T47D (cell line): ENCODE measurements at regions not wholly inside any gene's neighbourhood (a gene's known extent, or its start where the extent isn't known, plus 50 kb on each side); places are given as distances from the start of the nearest gene placed in this dataset.
A peak's percentile ranks its signal among the peaks of the same experiment; 100 is the strongest.

Source experiments
- DNase-seq, 2 experiments: peaks; one replicate each; pipeline versions ENCODE4 v3.0.0 to v3.0.0-alpha.2; 2011 to 2012; ENCODE audit warnings: low read depth in 1 of 2, low spot score in 1 of 2
- JUND ChIP-seq: IDR thresholded peaks from 2 replicates; pipeline ENCODE4 v1.6.1; 2012; ENCODE audit warnings: low read depth
- in situ Hi-C: cut with HindIII; loops from 2 replicates; pipeline ENCODE4 v1.10.0; 2016; ENCODE audit warnings: low sequenced_read_pairs, low pct_unique_long_range_greater_than_20kb

DNA sequence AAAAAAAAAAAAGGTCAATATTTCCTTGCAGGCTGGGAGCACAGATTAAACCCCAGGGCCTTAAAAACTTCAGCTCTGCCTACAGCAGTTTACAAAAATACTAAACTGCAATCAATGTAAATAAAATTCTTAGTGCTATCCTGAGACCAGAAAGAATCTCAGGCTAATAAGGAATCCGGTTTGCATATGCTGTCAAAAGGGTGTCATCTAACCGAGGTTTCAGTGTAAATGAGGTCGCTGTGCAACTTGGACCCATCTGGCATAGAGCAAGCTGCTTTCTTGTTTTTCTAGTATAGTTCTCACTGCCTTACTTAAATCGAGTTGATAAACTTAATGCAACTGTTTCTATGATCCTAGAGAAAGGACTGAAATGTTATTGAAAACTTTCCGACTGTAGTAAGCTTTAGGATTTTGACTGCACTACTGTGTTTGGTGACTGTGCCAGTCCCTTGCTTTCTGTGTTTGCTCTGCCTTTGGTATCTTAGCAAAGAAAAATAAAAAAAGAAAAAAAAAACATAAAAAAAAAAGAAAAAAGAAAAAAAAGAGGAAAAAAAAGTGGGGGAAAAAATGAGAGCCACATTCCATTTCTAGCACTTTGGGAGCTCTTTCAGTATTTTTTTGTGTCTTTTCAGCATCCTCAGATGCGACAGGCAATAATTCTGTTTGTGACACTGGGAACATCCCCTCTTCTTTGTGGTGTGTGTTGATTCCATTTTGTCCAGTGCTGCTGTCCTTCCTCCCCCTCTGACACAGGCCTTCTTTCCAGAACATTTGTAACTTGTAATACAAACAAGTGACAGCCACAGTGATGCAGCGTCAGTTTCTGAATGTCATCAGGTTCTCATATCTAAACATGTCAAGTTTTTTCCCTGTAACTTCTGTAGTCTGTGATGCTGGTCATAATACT is 340.5 kb downstream of the ZNF536 start:
- DNase-seq: no peak
- no peak for TF ChIP-seq JUND

DNA sequence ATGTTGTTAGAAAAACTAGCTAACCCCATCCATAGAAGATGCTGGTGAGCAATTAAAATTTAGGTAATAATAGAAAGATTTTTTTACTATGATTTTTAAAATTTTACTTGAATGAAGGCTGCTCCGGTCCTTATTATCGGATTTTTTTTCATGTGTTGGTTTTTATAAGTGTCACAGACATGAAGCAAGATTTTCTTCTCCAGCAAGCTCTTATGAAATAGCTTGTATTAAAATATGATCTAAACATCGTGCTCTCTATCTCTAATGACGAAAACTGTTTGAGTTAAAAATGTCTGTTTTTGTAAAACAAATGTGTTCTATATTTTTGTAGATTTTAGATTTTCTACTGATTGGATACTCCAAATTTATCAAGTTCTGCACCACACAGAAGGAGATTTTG is 339.6 kb downstream of the ZNF536 start:
- no peak for TF ChIP-seq JUND
- in situ Hi-C loops: no loop called here
- DNase-seq: no peak

More for the DNA sequence above, 340.5 kb downstream of the ZNF536 start:
- in situ Hi-C loops: no loop called here

- TF ChIP-seq JUND: no peak
- in situ Hi-C loops: no loop called here
Observed at GRCh38 chr19:30711296-30711695, 339.1 kb downstream of the ZNF536 start.

GRCh38 chr19:30710721-30711120 is 338.5 kb downstream of the ZNF536 start:
- TF ChIP-seq JUND: no peak
- in situ Hi-C loops: no loop called here
- DNase-seq: no peak

More at GRCh38 chr19:30711296-30711695, 339.1 kb downstream of the ZNF536 start:
- no peak for DNase-seq

- no peak for TF ChIP-seq JUND
- in situ Hi-C loops: no loop called here
- DNase-seq: no peak
Observed at GRCh38 chr19:30708416-30709178, 336.4 kb downstream of the ZNF536 start.

DNA sequence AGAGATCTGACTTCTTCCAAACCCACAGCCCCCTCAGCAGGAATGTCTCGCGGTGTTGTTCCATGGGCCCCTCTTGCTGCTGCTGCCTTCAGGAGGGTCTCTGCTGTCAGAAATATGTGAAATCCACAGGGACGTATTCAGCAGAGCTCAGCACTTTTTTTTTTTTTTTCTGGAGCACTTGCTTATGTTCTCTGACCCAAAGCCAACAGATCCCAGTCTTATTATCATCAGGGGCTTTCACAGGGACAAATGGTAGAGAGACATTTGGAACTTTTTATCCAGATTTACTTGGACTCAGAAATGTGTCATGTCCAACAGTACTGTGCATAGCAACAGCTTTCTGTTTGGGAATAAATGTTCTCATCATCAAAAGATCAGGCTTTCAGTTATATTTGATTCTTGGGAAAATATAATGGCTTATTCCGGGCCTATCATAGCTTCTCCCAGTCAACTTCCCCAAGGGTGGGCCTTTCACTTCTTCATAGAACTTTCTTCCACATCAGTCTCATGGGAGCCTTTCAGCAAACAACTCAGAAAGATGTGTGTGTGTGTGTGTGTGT is 332.7 kb downstream of the ZNF536 start:
- TF ChIP-seq JUND: no peak
- no peak for DNase-seq
- in situ Hi-C loops: no loop called here

DNA sequence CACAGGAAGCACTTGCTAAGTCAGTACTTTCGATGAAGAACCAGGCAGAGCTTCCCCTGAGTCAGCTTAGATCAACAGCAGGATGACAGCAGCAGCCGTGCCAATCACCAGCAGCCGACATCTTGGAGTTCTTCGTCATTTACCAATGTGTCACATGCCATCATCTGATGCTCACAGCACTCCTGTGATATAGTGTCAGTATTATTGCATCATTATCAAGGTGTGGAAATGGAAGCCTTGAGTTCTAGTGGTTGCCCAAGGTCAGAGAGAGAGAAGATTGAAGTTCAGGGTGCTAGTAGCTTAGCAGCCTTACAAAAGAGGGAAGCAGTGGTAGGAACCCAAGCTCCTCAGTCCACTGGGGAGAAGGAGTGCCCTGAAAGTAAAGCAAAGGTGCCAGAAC is 331.5 kb downstream of the ZNF536 start:
- in situ Hi-C loops: no loop called here

GRCh38 chr19:30701178-30701577 is 329.0 kb downstream of the ZNF536 start:
- no peak for TF ChIP-seq JUND
- in situ Hi-C loops: no loop called here
- DNase-seq: no peak

More for the DNA sequence above, 331.5 kb downstream of the ZNF536 start:
- DNase-seq: no peak
- TF ChIP-seq JUND: no peak

DNA sequence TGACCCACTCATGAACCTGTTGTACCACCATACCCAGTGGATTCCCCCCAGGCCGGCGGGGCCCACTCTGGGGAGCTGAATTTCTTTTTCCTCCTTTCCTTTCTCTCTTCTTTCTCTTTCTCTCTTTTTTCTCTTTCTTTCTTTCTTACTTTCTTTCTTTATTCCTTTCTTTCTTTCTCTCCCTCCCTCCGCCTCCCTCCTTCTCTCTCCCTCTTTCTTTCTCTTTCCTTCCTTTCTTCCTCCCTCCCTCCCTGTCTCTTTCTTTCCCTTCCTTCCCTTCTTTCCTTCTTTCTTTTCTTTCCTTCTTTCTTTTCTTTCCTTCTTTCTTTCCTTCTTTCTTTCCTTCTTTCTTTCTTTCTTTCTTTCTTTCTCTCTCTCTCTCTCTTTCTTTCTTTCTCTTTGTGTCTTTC is 327.7 kb downstream of the ZNF536 start:
- no peak for TF ChIP-seq JUND
- in situ Hi-C loops: no loop called here
- DNase-seq: no peak

DNA sequence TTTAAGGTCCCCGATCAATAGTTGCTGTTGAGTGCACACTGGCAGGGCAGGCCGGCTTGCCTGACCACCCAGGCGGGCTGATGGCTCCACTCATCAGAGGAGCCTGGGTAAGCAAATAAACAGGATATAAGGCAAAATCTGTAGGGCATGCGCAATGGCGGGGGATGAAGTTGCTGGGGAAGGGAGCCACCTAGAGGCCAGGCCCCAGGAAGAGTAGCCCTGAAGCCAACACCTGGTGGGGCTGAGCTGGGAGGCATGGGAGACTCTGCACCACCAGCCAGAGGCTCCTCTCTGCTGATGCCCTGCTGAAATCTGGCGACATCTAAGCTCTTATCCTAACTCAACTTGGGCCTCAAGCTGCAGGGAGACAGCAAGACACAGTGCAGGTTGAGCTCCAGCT is 324.3 kb downstream of the ZNF536 start:
- in situ Hi-C loops: no loop called here
- no peak for TF ChIP-seq JUND
- DNase-seq: peak in 1 of 2 experiments; percentile 31

DNA sequence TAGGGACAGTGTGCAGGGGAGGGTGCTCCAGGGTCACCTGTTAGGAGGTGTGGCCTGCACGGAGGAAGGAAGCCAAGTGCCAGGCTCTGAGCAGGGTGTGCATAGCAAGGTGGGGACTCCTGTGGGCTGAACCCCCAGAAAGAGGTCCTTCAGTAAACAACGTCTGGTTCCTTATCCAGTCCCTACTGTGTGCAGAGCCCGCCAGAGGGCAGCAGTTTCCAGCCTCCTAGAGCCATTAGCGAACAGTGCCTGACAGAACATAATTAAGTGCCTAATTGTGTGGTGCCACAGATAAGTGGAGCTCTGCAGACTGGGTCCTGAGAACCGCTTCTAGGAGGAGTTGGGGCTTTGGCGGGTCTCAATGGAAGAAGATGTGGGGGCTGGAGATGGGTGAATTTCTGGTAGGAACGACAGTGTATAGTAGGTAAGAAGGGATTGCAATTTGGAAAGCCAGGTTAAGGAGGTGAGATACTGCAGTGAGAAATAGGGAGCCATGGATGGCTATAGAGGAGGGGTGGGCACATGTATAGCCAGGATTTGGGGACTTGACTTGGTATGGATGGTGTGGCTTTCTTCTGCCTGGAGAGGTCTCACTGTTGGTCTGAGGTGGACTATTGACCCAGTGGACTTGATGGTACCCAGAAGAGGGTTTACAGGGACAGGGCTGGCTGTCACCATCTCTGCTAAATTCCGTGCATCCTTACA is 323.1 kb downstream of the ZNF536 start:
- DNase-seq: no peak
- in situ Hi-C loops: no loop called here
- no peak for TF ChIP-seq JUND

DNA sequence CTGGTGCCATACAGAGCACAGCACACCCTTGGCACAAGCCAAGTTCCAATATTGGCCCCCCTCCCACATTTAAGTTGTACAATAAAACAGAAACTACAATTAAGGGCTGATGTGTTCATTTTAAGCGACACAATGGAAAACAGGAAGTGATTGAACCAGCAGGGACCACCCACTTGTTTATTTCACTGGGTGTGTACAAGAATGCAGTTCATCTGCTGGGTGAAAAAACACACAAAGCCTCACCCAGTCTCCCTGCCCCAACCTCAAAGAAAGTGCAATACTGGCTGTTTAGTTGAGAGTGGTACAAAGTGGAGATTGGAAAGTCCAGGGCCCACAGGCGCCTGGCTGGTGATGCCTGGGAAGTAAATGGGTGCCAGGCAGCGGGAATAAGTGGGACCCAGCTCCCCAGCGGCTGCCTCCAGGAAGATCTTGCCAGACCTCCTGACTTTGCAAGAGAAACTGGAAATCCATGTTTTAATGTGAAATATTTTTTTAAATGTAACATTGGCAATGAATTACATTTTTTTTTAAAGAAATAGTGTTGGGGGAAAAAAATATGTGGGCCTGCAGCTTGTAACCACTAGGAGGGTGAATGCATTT is 322.1 kb downstream of the ZNF536 start:
- no peak for TF ChIP-seq JUND
- DNase-seq: no peak
- in situ Hi-C loops: no loop called here
